HEK293 (cell line): ENCODE measurements at regions not wholly inside any gene's neighbourhood (a gene's known extent, or its start where the extent isn't known, plus 50 kb on each side); places are given as distances from the start of the nearest gene placed in this dataset.

Experiments
- CTCF ChIA-PET: fragments of 350-600 bp; formaldehyde crosslinking; extraction: SDS; loops from one replicate; lab custom pipeline; 2021; ENCODE audit warnings: antibody characterized with exemption; lab: Yijun Ruan, JAX
- POLR2A ChIA-PET: fragments of 300-600 bp; formaldehyde crosslinking; extraction: SDS; loops from one replicate; lab custom pipeline; 2020; ENCODE audit warnings: antibody characterized with exemption, inconsistent platforms; lab: Yijun Ruan, JAX
- H3K27ac ChIP-seq: fragments of 200-500 bp; sonication (Bioruptor generic); 2 replicates; pipeline ENCODE4 v1.5.1; 2014; ENCODE audit warnings: low read depth, low read length, control low read depth, inconsistent platforms; ENCODE audit errors: extremely low read depth
- H3K36me3 ChIP-seq, 2 experiments: fragments of 200-500 bp in 1 of 2; sonication (Bioruptor generic) in 1 of 2; 1 replicate in 1 of 2; 2 replicates in 1 of 2; pipeline ENCODE4 v1.5.1; 2014 to 2017; ENCODE audit warnings: inconsistent platforms in 2 of 2, low read length in 2 of 2; ENCODE audit not compliant: control insufficient read depth in 2 of 2, insufficient read depth in 1 of 2
- H3K4me1 ChIP-seq: fragments of 200-500 bp; sonication (Bioruptor generic); 2 replicates; pipeline ENCODE4 v1.5.1; 2014; ENCODE audit warnings: mild to moderate bottlenecking, low read length, inconsistent platforms; ENCODE audit not compliant: control insufficient read depth, insufficient read depth
- H3K4me3 ChIP-seq: 2 replicates; pipeline ENCODE4 v1.5.1; 2011; ENCODE audit warnings: low read depth, mild to moderate bottlenecking, control low read depth, low read length, moderate library complexity
- H3K9me3 ChIP-seq: fragments of 200-500 bp; sonication (Bioruptor generic); 2 replicates; pipeline ENCODE4 v1.5.1; 2014; ENCODE audit warnings: low read depth, low read length, inconsistent platforms; ENCODE audit not compliant: control insufficient read depth, insufficient read depth
- BCL11A ChIP-seq: fragments of 450-650 bp; formaldehyde crosslinking; IDR thresholded peaks from 2 replicates; pipeline ENCODE4 v1.5.1; 2016; ENCODE audit warnings: low read depth, missing biosample characterization, missing genetic modification characterization
- MEIS1 ChIP-seq: sonication (generic); formaldehyde crosslinking; IDR thresholded peaks from 2 replicates; pipeline ENCODE4 v1.8.1; 2022; ENCODE audit warnings: missing genetic modification reagents, mild to moderate bottlenecking, borderline replicate concordance
- PRDM2 ChIP-seq: fragments of 450-650 bp; formaldehyde crosslinking; IDR thresholded peaks from 2 replicates; pipeline ENCODE4 v1.5.1; 2016; ENCODE audit warnings: missing biosample characterization, missing genetic modification characterization, borderline replicate concordance
- SETDB1 ChIP-seq: IDR thresholded peaks from one replicate; pipeline ENCODE4 v1.6.1; 2017; ENCODE audit warnings: mild to moderate bottlenecking, low read length, moderate library complexity, mixed read lengths; ENCODE audit not compliant: insufficient read length
- ZNF132 ChIP-seq: fragments of 450-650 bp; formaldehyde crosslinking; IDR thresholded peaks from 2 replicates; pipeline ENCODE4 v1.5.1; 2017; ENCODE audit warnings: missing biosample characterization, missing genetic modification characterization, borderline replicate concordance
- ZNF155 ChIP-seq: fragments of 450-650 bp; formaldehyde crosslinking; IDR thresholded peaks from 2 replicates; pipeline ENCODE4 v1.5.1; 2016; ENCODE audit warnings: missing biosample characterization, missing genetic modification characterization
- ZNF174 ChIP-seq: fragments of 450-650 bp; formaldehyde crosslinking; IDR thresholded peaks from 2 replicates; pipeline ENCODE4 v1.5.0; 2017; ENCODE audit warnings: missing biosample characterization, mild to moderate bottlenecking, missing genetic modification characterization
- ZNF311 ChIP-seq: fragments of 450-650 bp; formaldehyde crosslinking; IDR thresholded peaks from 2 replicates; pipeline ENCODE4 v1.5.1; 2017; ENCODE audit warnings: missing biosample characterization, missing genetic modification characterization, borderline replicate concordance
- ZNF366 ChIP-seq: fragments of 450-650 bp; formaldehyde crosslinking; conservative IDR thresholded peaks from 2 replicates; pipeline ENCODE4 v1.5.1; 2016; ENCODE audit warnings: missing biosample characterization, missing genetic modification characterization
- ZNF391 ChIP-seq: fragments of 450-650 bp; formaldehyde crosslinking; IDR thresholded peaks from 2 replicates; pipeline ENCODE4 v1.5.1; 2016; ENCODE audit warnings: low read depth, missing biosample characterization, missing genetic modification characterization, borderline replicate concordance
- ZNF561 ChIP-seq: fragments of 450-650 bp; IDR thresholded peaks from 2 replicates; pipeline ENCODE4 v1.5.1; 2018; ENCODE audit warnings: missing biosample characterization, missing genetic modification characterization, borderline replicate concordance
- ZNF629 ChIP-seq: fragments of 450-650 bp; formaldehyde crosslinking; IDR thresholded peaks from 2 replicates; pipeline ENCODE4 v1.5.1; 2017; ENCODE audit warnings: missing biosample characterization, missing genetic modification characterization
- ZNF658 ChIP-seq: fragments of 450-650 bp; formaldehyde crosslinking; IDR thresholded peaks from 2 replicates; pipeline ENCODE4; 2016; ENCODE audit warnings: missing biosample characterization, missing genetic modification characterization
- ZNF747 ChIP-seq: fragments of 450-650 bp; formaldehyde crosslinking; IDR thresholded peaks from 2 replicates; pipeline ENCODE4 v1.5.1; 2016; ENCODE audit warnings: missing biosample characterization, missing genetic modification characterization
- ZNF791 ChIP-seq: fragments of 450-650 bp; formaldehyde crosslinking; IDR thresholded peaks from 2 replicates; pipeline ENCODE4 v1.5.1; 2016; ENCODE audit warnings: missing biosample characterization, missing genetic modification characterization
- ZSCAN4 ChIP-seq: fragments of 450-650 bp; formaldehyde crosslinking; IDR thresholded peaks from 2 replicates; pipeline ENCODE4 v1.5.1; 2017; ENCODE audit warnings: missing biosample characterization, missing genetic modification characterization
- TF ChIP-seq, protein P1 (sequence below): fragments of 450-650 bp; formaldehyde crosslinking; IDR thresholded peaks from 2 replicates; pipeline ENCODE4 v1.5.1; 2016; ENCODE audit warnings: missing biosample characterization, missing genetic modification characterization
- TF ChIP-seq, protein P2 (sequence below): fragments of 450-650 bp; formaldehyde crosslinking; IDR thresholded peaks from 2 replicates; pipeline ENCODE4 v1.5.1; 2017; ENCODE audit warnings: missing biosample characterization, missing genetic modification characterization

DNA sequence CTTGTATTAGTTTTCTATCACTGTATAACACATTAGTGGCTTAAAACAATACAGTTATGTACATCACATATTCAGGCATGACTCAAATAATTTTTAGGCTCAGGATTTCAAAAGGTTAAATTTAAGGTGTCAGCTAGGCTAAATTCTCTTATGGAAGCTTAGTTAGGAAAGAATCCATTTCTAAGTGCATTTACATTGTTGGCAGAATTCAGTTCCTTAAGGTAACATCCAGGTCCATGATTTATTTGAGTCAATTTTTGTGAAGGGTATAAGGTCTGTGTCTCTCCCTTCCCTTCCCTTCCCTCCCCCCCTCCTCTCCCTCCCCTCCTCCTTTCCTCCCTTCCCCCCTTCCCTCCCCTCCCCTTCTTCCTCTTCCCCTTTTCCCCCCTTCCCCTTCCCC is 399.0 kb upstream of the CNTN5 start:
- Histone ChIP-seq H3K27ac (no peak overlapping the region), H3K36me3 (no peaks in the 10 kb centered on the region), H3K9me3 (no peaks in the 10 kb centered on the region), H3K4me3 (no peak overlapping the region), H3K4me1 (no peaks in the 10 kb centered on the region)
- TF ChIP-seq ZNF561 (tag by site-specific recombination) = no peak
- no peak for TF ChIP-seq ZNF132
- TF ChIP-seq PRDM2 (tag by site-specific recombination) = no peak
- POLR2A ChIA-PET = no interaction called here
- CTCF ChIA-PET = no interaction called here

GRCh38 chr11:98625526-98625925 is 395.2 kb upstream of the CNTN5 start:
- H3K36me3 ChIP-seq = no peaks in the 10 kb centered on the region
- no peak for TF ChIP-seq ZSCAN4 (tag by site-specific recombination)
- no peak for TF ChIP-seq MEIS1
- TF ChIP-seq ZNF629 (tag by site-specific recombination) = no peak
- no peak for TF ChIP-seq ZNF311 (tag by site-specific recombination)
- TF ChIP-seq ZNF391 = no peak
- TF ChIP-seq, protein P1, sequence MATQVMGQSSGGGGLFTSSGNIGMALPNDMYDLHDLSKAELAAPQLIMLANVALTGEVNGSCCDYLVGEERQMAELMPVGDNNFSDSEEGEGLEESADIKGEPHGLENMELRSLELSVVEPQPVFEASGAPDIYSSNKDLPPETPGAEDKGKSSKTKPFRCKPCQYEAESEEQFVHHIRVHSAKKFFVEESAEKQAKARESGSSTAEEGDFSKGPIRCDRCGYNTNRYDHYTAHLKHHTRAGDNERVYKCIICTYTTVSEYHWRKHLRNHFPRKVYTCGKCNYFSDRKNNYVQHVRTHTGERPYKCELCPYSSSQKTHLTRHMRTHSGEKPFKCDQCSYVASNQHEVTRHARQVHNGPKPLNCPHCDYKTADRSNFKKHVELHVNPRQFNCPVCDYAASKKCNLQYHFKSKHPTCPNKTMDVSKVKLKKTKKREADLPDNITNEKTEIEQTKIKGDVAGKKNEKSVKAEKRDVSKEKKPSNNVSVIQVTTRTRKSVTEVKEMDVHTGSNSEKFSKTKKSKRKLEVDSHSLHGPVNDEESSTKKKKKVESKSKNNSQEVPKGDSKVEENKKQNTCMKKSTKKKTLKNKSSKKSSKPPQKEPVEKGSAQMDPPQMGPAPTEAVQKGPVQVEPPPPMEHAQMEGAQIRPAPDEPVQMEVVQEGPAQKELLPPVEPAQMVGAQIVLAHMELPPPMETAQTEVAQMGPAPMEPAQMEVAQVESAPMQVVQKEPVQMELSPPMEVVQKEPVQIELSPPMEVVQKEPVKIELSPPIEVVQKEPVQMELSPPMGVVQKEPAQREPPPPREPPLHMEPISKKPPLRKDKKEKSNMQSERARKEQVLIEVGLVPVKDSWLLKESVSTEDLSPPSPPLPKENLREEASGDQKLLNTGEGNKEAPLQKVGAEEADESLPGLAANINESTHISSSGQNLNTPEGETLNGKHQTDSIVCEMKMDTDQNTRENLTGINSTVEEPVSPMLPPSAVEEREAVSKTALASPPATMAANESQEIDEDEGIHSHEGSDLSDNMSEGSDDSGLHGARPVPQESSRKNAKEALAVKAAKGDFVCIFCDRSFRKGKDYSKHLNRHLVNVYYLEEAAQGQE (tag by site-specific recombination) = no peak
- TF ChIP-seq SETDB1 = no peak
- TF ChIP-seq ZNF174 (tag by site-specific recombination) = no peak
- TF ChIP-seq ZNF155 (tag by site-specific recombination) = no peak
- TF ChIP-seq, protein P2, sequence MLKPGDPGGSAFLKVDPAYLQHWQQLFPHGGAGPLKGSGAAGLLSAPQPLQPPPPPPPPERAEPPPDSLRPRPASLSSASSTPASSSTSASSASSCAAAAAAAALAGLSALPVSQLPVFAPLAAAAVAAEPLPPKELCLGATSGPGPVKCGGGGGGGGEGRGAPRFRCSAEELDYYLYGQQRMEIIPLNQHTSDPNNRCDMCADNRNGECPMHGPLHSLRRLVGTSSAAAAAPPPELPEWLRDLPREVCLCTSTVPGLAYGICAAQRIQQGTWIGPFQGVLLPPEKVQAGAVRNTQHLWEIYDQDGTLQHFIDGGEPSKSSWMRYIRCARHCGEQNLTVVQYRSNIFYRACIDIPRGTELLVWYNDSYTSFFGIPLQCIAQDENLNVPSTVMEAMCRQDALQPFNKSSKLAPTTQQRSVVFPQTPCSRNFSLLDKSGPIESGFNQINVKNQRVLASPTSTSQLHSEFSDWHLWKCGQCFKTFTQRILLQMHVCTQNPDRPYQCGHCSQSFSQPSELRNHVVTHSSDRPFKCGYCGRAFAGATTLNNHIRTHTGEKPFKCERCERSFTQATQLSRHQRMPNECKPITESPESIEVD = no peak
- TF ChIP-seq ZNF791 (tag by site-specific recombination) = no peak
- TF ChIP-seq ZNF658 = no peak
- no peak for TF ChIP-seq ZNF366 (tag by site-specific recombination)
- no peak for TF ChIP-seq BCL11A (tag by site-specific recombination)
- TF ChIP-seq ZNF747 (tag by site-specific recombination) = no peak
- no peaks in the 10 kb centered on the region for H3K9me3 ChIP-seq
- H3K4me1 ChIP-seq = no peaks in the 10 kb centered on the region
- ChIA-PET POLR2A (no interaction called here), CTCF (no interaction called here)
- H3K27ac ChIP-seq = no peak overlapping the region
- H3K4me3 ChIP-seq = no peak overlapping the region
